ENCODE measurements at regions not wholly inside any gene's neighbourhood (a gene's known extent, or its start where the extent isn't known, plus 50 kb on each side); places are given as distances from the start of the nearest gene placed in this dataset.

DNA sequence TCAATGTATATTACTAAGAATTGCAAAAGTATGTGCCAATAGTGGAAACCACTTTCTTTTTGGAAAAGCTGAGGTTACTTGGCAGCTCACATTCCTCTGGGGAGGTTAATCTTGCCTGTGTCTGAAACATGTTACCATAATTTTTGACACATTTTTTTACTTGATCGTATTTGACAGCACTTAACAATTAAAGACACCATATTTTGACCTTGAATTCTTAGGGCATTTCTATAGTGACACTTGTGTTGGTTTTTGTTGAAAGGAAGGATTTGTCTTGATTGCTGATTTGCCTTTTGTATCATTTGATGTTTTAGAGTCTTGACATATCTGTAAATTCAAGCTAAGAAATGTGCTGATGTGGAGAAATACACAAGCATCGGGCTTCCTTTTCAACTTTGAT, 2135.5 kb downstream of the PCDH7 start:
- H3K27ac ChIP-seq: no peak overlapping the region
- TF ChIP-seq ZFX (IDR thresholded peaks at IDR 0.05; ENCODE audit: borderline replicate concordance): no peak
- TF ChIP-seq, protein P1, sequence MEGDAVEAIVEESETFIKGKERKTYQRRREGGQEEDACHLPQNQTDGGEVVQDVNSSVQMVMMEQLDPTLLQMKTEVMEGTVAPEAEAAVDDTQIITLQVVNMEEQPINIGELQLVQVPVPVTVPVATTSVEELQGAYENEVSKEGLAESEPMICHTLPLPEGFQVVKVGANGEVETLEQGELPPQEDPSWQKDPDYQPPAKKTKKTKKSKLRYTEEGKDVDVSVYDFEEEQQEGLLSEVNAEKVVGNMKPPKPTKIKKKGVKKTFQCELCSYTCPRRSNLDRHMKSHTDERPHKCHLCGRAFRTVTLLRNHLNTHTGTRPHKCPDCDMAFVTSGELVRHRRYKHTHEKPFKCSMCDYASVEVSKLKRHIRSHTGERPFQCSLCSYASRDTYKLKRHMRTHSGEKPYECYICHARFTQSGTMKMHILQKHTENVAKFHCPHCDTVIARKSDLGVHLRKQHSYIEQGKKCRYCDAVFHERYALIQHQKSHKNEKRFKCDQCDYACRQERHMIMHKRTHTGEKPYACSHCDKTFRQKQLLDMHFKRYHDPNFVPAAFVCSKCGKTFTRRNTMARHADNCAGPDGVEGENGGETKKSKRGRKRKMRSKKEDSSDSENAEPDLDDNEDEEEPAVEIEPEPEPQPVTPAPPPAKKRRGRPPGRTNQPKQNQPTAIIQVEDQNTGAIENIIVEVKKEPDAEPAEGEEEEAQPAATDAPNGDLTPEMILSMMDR (IDR thresholded peaks at IDR 0.05): no peak

GRCh38 chr4:32858361-32858760, 2138.2 kb downstream of the PCDH7 start:
- H3K27ac ChIP-seq: no peak overlapping the region
- TF ChIP-seq ZFX (IDR thresholded peaks at IDR 0.05; ENCODE audit: borderline replicate concordance): no peak
- TF ChIP-seq, protein P1 (IDR thresholded peaks at IDR 0.05): no peak

DNA sequence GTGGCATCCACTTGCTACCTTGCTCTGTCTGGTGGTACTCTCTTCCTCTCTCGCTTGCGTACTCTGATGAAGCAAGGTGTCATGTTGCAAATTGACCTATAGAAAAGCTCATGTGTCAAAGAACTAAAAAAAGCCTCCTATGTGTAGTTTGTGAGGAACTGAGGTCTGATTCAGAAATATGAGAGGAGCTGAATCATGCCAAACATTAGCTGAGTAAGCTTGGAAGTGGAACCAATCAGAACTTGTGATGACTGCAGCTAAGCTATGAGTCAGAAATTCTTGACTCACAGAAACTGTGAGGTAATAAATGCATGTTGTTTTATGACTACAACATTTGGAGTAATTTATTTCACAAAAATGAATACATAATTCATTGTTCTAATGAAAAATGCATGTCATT, 2138.8 kb downstream of the PCDH7 start:
- H3K27ac ChIP-seq: no peak overlapping the region
- no peak for TF ChIP-seq ZFX (IDR thresholded peaks at IDR 0.05; ENCODE audit: borderline replicate concordance)
- TF ChIP-seq, protein P1 (IDR thresholded peaks at IDR 0.05): no peak

GRCh38 chr4:32864713-32865351, 2144.7 kb downstream of the PCDH7 start:
- no peak for TF ChIP-seq ZFX (IDR thresholded peaks at IDR 0.05; ENCODE audit: borderline replicate concordance)
- TF ChIP-seq, protein P1 (IDR thresholded peaks at IDR 0.05): no peak
- no peak overlapping the region for H3K27ac ChIP-seq

GRCh38 chr4:32876546-32876945, 2156.4 kb downstream of the PCDH7 start:
- no peak overlapping the region for H3K27ac ChIP-seq
- TF ChIP-seq ZFX (IDR thresholded peaks at IDR 0.05; ENCODE audit: borderline replicate concordance): no peak
- TF ChIP-seq, protein P1 (IDR thresholded peaks at IDR 0.05): no peak

GRCh38 chr4:32879913-32880312, 2159.7 kb downstream of the PCDH7 start:
- TF ChIP-seq, protein P1 (IDR thresholded peaks at IDR 0.05): no peak
- TF ChIP-seq ZFX (IDR thresholded peaks at IDR 0.05; ENCODE audit: borderline replicate concordance): no peak
- H3K27ac ChIP-seq: no peak overlapping the region

GRCh38 chr4:32884198-32884597, 2164.0 kb downstream of the PCDH7 start:
- H3K27ac ChIP-seq: no peak overlapping the region
- TF ChIP-seq, protein P1 (IDR thresholded peaks at IDR 0.05): no peak
- no peak for TF ChIP-seq ZFX (IDR thresholded peaks at IDR 0.05; ENCODE audit: borderline replicate concordance)

Measured in 22Rv1 (cell line).